ENCODE measurements at regions not wholly inside any gene's neighbourhood (a gene's known extent, or its start where the extent isn't known, plus 50 kb on each side); places are given as distances from the start of the nearest gene placed in this dataset.

DNA sequence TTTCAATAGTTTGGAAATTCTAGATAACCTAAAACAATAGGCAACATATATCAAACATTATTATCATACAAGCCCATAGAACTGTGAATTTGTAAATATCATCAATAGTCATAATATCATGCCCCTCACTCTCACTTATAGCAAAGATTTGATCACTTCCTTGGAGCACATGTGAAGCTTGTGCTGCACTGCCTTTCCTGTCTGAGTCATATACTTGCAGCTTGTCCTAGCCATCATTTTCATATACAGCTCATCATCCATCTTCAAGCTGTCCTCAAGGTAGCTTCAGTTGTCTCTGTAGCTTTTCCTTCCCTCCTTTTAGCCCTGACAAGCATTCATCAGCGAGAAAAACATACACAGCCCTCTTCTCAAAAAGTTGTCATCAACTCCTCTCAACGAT, 746.5 kb upstream of the FOXG1 start:
- no peak for TF ChIP-seq YY1 (IDR thresholded peaks at IDR 0.05; ENCODE audit: low read depth)
- TF ChIP-seq NFIC (IDR thresholded peaks at IDR 0.05), result no peak
- TF ChIP-seq, protein P1, sequence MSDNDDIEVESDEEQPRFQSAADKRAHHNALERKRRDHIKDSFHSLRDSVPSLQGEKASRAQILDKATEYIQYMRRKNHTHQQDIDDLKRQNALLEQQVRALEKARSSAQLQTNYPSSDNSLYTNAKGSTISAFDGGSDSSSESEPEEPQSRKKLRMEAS (IDR thresholded peaks at IDR 0.05), result no peak
- TF ChIP-seq TCF12 (IDR thresholded peaks at IDR 0.05; ENCODE audit: low read depth), result no peak
- TF ChIP-seq, protein P2, sequence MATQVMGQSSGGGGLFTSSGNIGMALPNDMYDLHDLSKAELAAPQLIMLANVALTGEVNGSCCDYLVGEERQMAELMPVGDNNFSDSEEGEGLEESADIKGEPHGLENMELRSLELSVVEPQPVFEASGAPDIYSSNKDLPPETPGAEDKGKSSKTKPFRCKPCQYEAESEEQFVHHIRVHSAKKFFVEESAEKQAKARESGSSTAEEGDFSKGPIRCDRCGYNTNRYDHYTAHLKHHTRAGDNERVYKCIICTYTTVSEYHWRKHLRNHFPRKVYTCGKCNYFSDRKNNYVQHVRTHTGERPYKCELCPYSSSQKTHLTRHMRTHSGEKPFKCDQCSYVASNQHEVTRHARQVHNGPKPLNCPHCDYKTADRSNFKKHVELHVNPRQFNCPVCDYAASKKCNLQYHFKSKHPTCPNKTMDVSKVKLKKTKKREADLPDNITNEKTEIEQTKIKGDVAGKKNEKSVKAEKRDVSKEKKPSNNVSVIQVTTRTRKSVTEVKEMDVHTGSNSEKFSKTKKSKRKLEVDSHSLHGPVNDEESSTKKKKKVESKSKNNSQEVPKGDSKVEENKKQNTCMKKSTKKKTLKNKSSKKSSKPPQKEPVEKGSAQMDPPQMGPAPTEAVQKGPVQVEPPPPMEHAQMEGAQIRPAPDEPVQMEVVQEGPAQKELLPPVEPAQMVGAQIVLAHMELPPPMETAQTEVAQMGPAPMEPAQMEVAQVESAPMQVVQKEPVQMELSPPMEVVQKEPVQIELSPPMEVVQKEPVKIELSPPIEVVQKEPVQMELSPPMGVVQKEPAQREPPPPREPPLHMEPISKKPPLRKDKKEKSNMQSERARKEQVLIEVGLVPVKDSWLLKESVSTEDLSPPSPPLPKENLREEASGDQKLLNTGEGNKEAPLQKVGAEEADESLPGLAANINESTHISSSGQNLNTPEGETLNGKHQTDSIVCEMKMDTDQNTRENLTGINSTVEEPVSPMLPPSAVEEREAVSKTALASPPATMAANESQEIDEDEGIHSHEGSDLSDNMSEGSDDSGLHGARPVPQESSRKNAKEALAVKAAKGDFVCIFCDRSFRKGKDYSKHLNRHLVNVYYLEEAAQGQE (IDR thresholded peaks at IDR 0.05; ENCODE audit: low read depth), result no peak
- no peak for TF ChIP-seq TEAD4 (IDR thresholded peaks at IDR 0.05)
- TF ChIP-seq RAD21 (IDR thresholded peaks at IDR 0.05; ENCODE audit: low read depth), result no peak
- TF ChIP-seq EGR1 (IDR thresholded peaks at IDR 0.05), result no peak
- no peak for TF ChIP-seq CEBPB (IDR thresholded peaks at IDR 0.05)
- TF ChIP-seq CREB1 (IDR thresholded peaks at IDR 0.05; ENCODE audit: low read depth), result no peak
- TF ChIP-seq, protein P3, sequence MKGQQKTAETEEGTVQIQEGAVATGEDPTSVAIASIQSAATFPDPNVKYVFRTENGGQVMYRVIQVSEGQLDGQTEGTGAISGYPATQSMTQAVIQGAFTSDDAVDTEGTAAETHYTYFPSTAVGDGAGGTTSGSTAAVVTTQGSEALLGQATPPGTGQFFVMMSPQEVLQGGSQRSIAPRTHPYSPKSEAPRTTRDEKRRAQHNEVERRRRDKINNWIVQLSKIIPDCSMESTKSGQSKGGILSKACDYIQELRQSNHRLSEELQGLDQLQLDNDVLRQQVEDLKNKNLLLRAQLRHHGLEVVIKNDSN (IDR thresholded peaks at IDR 0.05), result no peak
- TF ChIP-seq TAF1 (IDR thresholded peaks at IDR 0.05; ENCODE audit: low read depth), result no peak
- no peak for TF ChIP-seq EP300 (IDR thresholded peaks at IDR 0.05; ENCODE audit: borderline replicate concordance)
- no peak for TF ChIP-seq FOXM1 (IDR thresholded peaks at IDR 0.05; ENCODE audit: borderline replicate concordance, low read depth)
- no peak for TF ChIP-seq ZBTB7A (IDR thresholded peaks at IDR 0.05; ENCODE audit: low read depth)

DNA sequence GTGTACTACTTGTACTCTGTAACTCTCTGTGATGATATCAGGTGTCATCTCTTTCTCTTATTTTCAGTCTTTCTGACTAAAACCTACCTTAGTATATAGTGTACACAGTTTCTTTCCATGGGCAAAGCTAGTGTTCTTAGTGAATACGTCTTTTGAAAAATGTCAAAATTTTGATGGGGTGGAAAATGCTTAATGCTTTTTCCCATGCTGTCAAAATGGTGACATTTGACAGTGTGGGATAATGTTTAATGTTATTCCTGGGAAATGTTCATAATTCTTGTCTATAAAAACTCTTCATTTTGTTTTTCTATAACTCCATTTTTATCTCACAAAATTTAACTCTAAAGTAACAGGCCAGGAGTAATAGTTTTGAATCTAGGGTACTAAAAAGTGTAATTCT, 742.7 kb upstream of the FOXG1 start:
- TF ChIP-seq, protein P1 (IDR thresholded peaks at IDR 0.05), result no peak
- TF ChIP-seq EGR1 (IDR thresholded peaks at IDR 0.05), result no peak
- no peak for TF ChIP-seq EP300 (IDR thresholded peaks at IDR 0.05; ENCODE audit: borderline replicate concordance)
- no peak for TF ChIP-seq FOXM1 (IDR thresholded peaks at IDR 0.05; ENCODE audit: borderline replicate concordance, low read depth)
- TF ChIP-seq CEBPB (IDR thresholded peaks at IDR 0.05), result no peak
- TF ChIP-seq ZBTB7A (IDR thresholded peaks at IDR 0.05; ENCODE audit: low read depth), result no peak
- no peak for TF ChIP-seq TEAD4 (IDR thresholded peaks at IDR 0.05)
- no peak for TF ChIP-seq CREB1 (IDR thresholded peaks at IDR 0.05; ENCODE audit: low read depth)
- TF ChIP-seq RAD21 (IDR thresholded peaks at IDR 0.05; ENCODE audit: low read depth), result no peak
- TF ChIP-seq, protein P2 (IDR thresholded peaks at IDR 0.05; ENCODE audit: low read depth), result no peak
- TF ChIP-seq, protein P3 (IDR thresholded peaks at IDR 0.05), result no peak
- no peak for TF ChIP-seq NFIC (IDR thresholded peaks at IDR 0.05)
- TF ChIP-seq YY1 (IDR thresholded peaks at IDR 0.05; ENCODE audit: low read depth), result no peak
- TF ChIP-seq TAF1 (IDR thresholded peaks at IDR 0.05; ENCODE audit: low read depth), result no peak
- TF ChIP-seq TCF12 (IDR thresholded peaks at IDR 0.05; ENCODE audit: low read depth), result no peak

DNA sequence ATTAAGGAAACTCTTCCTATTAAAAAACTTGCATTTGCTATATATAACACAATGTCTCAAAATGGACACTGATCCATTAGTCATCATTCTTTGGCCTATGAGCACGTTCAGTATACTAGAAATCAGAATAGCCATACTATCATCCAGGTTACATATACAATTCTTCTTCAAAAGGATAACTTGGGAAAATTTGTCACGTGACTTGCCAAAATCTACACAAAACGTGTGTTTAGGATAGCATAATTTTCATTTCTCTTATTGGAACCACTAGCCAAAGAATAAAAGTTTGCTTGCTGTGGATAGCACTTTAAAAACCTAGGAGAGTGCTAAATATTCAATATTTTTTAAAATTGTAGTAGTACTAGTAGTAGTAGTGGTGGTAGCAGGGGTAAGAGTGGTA, 714.3 kb upstream of the FOXG1 start:
- TF ChIP-seq EP300 (IDR thresholded peaks at IDR 0.05; ENCODE audit: borderline replicate concordance), result no peak
- TF ChIP-seq TEAD4 (IDR thresholded peaks at IDR 0.05), result no peak
- no peak for TF ChIP-seq RAD21 (IDR thresholded peaks at IDR 0.05; ENCODE audit: low read depth)
- TF ChIP-seq, protein P1 (IDR thresholded peaks at IDR 0.05), result no peak
- TF ChIP-seq, protein P3 (IDR thresholded peaks at IDR 0.05), result no peak
- TF ChIP-seq TCF12 (IDR thresholded peaks at IDR 0.05; ENCODE audit: low read depth), result no peak
- TF ChIP-seq YY1 (IDR thresholded peaks at IDR 0.05; ENCODE audit: low read depth), result no peak
- TF ChIP-seq FOXM1 (IDR thresholded peaks at IDR 0.05; ENCODE audit: borderline replicate concordance, low read depth), result no peak
- TF ChIP-seq EGR1 (IDR thresholded peaks at IDR 0.05), result no peak
- TF ChIP-seq, protein P2 (IDR thresholded peaks at IDR 0.05; ENCODE audit: low read depth), result no peak
- TF ChIP-seq CEBPB (IDR thresholded peaks at IDR 0.05), result no peak
- TF ChIP-seq NFIC (IDR thresholded peaks at IDR 0.05), result no peak
- no peak for TF ChIP-seq TAF1 (IDR thresholded peaks at IDR 0.05; ENCODE audit: low read depth)
- TF ChIP-seq CREB1 (IDR thresholded peaks at IDR 0.05; ENCODE audit: low read depth), result no peak
- TF ChIP-seq ZBTB7A (IDR thresholded peaks at IDR 0.05; ENCODE audit: low read depth), result no peak
